K562 (cell line): ENCODE measurements at regions not wholly inside any gene's neighbourhood (a gene's known extent, or its start where the extent isn't known, plus 50 kb on each side); places are given as distances from the start of the nearest gene placed in this dataset.
"Not testable (repeated sequence)": the region's sequence is repeated elsewhere in the genome, so short reads cannot be mapped to it uniquely, and the experiment has no call there.

Experiments used
- JUNB ChIP-seq: fragments of 450-650 bp; formaldehyde crosslinking; conservative IDR thresholded peaks from 2 replicates; pipeline ENCODE4 v1.4.0; 2020; ENCODE audit warnings: mild to moderate bottlenecking
- POLR2A ChIP-seq: fragments of 450-650 bp; conservative IDR thresholded peaks from 2 replicates; pipeline ENCODE4 v1.6.1; 2016
- SP1 ChIP-seq: sonication (generic); formaldehyde crosslinking; IDR thresholded peaks from 2 replicates; pipeline ENCODE4 v1.8.1; 2022; ENCODE audit warnings: mild to moderate bottlenecking, missing genetic modification reagents

DNA sequence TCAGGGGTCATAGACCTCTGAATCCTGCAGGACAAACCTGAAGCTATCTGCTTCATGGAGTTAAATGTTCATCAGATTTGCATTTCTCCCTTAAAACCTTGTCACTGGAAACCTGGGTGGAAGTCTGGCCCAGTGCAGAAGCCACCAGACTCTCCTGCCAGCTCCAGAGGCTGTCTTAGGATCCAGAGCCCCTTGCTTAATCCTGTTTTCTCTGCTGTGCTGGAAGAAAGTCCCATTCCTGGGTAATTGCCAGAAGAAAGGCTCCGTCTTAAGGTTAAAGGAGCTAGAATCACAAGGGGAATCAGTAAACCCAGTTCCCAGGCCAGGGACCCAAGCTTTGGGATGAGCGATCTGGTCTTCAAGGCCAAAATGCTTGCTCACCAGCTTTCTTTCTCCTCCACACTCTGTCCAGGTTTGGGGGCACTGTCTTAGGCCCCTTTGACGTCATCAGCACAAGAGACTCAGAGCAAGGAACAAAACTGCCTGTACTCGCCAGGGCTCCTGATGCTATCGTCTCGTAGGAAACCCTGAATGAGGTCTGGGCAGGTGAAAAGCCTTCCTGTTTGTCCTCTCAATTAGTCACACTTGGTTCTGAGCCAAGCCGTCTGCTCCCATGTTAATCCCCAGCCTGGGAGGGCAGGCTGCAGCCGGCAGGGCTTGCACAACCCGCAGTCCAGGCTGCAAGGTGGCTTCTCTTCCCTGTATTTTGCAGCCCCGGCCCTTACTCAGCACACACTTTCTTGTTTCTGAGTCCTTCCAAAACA lies 4500.2 kb upstream of the TPTE start:
- TF ChIP-seq SP1 (CRISPR knock-in tag); JUNB (CRISPR knock-in tag); POLR2A: not testable (repeated sequence)
